ENCODE measurements at regions not wholly inside any gene's neighbourhood (a gene's known extent, or its start where the extent isn't known, plus 50 kb on each side); places are given as distances from the start of the nearest gene placed in this dataset.
"Not testable (repeated sequence)": the region's sequence is repeated elsewhere in the genome, so short reads cannot be mapped to it uniquely, and the experiment has no call there.

DNA sequence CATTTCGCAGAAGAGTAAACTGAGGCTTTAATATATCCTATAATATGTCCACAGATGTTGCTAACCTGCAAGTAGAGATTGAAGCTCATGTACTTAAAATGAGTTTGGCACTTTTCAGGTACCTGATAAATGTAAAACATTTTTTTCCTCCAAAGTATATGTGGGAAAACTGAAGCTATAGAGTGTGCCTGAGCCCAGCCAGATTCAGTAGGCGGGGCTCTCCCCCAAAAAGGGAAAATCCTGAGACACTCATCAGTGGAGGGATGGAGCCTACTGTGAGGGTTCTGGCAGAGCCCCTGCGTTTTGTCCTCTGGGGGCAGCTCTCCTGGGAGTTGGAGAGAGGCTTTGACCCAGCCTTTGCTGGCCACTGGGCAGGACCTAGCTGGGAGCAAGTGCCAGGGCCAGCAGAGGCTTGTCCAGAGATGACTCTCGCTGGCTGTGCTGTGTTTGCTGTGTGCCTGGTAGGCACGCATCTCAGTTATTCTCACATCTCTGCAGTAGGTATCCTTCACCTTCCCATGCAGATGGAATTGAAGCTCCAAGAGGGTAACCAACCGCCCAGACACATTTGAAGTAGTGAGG is 81.1 kb upstream of the SPRY4 start:
- DNase-seq (ENCODE audit: low read depth), result no peak

DNA sequence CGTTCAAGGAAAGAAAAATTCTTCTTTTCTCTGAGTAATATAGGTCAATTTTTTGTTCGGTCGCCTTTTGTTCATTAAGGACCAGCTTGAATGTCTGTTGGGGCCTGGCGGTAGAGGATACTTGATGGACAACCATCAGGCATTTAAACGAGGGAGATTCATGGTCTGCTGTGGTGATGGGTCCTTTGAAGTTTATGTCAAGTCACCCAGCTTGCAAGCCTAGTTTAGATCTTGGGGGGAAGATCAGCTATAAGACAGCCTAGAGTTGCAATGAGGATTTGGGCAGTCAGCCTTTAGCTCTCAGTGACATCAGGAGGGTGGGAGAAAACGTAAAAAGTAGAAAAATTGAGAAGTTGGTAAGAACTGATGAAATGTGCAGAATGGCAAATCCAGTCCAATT is 80.2 kb upstream of the SPRY4 start:
- DNase-seq (ENCODE audit: low read depth), result no peak

- DNase-seq (ENCODE audit: low read depth), result peak; percentile 68
These were observed 79.2 kb upstream of the SPRY4 start for GRCh38 chr5:142404046-142404477.

DNA sequence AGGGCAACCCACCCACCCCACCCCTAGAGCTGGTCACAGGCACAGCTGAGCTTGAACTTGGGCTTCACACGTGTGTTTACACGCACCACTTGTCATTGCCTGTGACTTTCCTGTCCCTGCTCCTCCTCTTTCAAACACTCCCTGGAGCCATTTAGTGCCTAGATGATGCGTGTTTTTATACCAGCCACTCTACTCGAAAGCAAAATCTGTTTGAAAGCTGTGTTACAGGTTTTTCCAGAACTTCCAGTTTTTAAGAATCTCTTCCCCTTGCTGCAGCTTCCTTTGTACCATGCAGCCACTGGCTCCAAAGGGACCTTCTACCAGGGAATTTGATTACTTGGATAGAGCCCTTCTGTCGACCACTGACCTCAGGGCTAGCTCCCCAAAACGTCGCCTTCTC is 78.8 kb upstream of the SPRY4 start:
- DNase-seq (ENCODE audit: low read depth), result no peak

GRCh38 chr5:142402752-142403318 is 78.0 kb upstream of the SPRY4 start:
- no peak for DNase-seq (ENCODE audit: low read depth)

DNA sequence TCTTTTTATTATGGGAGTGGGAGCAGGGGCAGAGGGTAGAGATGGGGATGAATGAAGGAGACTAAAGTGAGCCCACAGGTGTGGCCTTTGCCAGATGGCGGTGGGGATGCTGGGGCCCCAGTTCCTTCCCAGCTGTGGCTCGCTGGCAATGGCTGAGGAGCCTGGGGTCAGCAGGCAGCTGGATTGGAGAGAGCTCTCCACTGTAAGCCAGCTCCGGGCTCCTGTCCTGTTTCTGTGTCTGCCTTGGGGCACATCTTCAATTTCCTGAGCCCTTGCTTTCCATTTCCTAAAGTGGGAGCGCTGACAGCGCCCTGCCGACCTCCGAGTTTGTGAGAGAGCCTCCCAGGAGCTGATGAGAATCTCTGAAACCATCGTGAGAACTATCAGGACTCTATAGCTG is 75.6 kb upstream of the SPRY4 start:
- no peak for DNase-seq (ENCODE audit: low read depth)

- no peak for DNase-seq (ENCODE audit: low read depth)
These were observed 75.1 kb upstream of the SPRY4 start for GRCh38 chr5:142399891-142400290.

DNA sequence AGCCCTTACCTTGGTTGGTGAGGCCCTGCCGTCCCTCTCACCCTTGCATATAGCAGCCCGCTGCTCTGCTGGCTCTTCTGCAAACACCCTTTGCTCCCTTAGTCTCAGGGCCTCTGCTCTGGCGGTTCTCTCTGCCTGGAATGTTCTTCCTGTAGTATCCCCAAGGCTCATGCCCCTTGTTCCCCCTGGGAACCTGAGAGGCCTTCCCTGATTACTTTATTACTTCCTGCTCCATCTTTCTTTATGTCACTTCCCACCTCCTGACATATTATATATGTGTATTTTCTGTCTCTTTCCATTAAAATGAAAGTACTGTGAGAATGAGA is 73.9 kb upstream of the SPRY4 start:
- no peak for DNase-seq (ENCODE audit: low read depth)

GRCh38 chr5:142398011-142398729 is 73.3 kb upstream of the SPRY4 start:
- not testable (repeated sequence) for DNase-seq (ENCODE audit: low read depth)

- DNase-seq (ENCODE audit: low read depth), result no peak
These were observed 72.4 kb upstream of the SPRY4 start for GRCh38 chr5:142397178-142397577.

DNA sequence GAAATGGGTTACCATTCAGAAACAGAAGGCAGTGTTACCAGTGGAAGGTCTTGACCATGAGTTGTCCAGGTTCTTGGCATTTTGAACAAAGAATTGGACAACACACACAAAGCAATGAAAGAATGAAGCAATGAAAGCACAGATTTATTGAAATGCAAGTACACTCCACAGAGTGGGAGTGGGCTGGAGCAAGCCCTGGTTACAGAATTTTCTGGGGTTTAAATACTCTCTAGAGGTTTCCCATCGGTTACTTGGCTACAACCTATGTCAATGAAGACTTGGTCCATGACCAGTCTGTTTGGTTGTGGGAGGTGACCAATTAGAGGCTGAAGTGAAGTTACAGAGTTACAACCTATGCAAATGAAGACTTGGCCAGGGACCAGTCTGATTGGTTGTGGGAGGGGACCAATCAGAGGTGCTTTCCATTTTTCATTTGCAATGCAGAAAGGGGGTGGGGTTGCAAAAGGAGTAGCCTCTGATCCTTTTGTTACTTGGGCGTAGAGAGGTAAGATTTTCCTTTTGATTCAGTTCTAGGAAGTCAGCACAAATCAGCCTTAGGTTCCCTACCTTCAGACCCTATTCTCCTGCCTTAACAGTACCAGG is 71.7 kb upstream of the SPRY4 start:
- DNase-seq (ENCODE audit: low read depth), result no peak

GRCh38 chr5:142395334-142395733 is 70.5 kb upstream of the SPRY4 start:
- DNase-seq (ENCODE audit: low read depth), result no peak

DNA sequence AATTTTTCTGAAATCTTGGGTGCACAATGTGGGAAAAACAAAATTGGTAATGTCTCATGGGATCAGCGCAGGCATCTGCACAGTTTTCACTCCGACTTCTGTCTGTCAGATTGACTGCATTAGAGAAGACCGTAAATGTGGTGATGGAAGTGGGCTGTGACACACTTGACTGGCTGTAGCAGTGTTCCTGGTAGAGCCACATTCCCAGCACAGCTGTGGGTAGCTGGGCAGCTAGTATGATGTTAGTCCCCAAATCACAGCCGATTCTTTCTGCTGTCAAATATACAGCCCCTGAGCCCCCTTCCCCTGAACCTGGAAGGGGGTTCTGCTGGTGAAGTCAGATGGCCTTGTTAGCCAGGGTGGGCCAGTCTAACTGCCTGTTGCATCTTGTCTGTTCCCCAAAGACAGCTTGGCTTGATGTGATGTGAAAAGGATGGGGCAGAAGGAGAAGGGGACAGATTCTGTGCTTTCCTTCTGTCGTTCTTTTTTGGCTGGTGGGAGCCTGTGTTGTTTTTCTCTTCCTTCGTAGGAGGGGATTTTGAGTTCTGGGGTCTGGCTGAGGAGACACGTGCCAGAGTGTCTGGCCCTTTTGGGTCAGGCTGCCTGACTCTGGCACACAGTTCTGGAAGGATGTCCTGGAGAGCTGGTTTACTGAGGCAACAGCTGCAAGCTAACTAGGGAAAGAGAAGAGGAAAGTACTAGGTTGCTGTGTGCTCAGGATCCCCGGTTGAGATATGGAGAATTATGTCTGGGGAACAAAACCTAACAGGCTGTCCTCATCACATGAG is 66.4 kb upstream of the SPRY4 start:
- DNase-seq (ENCODE audit: low read depth), result no peak

GRCh38 chr5:142390334-142390733 is 65.5 kb upstream of the SPRY4 start:
- no peak for DNase-seq (ENCODE audit: low read depth)

- peak; percentile 50 for DNase-seq (ENCODE audit: low read depth)
These were observed 63.9 kb upstream of the SPRY4 start for GRCh38 chr5:142388696-142389095.

- DNase-seq (ENCODE audit: low read depth), result no peak
These were observed 62.3 kb upstream of the SPRY4 start for GRCh38 chr5:142387024-142387682.

DNA sequence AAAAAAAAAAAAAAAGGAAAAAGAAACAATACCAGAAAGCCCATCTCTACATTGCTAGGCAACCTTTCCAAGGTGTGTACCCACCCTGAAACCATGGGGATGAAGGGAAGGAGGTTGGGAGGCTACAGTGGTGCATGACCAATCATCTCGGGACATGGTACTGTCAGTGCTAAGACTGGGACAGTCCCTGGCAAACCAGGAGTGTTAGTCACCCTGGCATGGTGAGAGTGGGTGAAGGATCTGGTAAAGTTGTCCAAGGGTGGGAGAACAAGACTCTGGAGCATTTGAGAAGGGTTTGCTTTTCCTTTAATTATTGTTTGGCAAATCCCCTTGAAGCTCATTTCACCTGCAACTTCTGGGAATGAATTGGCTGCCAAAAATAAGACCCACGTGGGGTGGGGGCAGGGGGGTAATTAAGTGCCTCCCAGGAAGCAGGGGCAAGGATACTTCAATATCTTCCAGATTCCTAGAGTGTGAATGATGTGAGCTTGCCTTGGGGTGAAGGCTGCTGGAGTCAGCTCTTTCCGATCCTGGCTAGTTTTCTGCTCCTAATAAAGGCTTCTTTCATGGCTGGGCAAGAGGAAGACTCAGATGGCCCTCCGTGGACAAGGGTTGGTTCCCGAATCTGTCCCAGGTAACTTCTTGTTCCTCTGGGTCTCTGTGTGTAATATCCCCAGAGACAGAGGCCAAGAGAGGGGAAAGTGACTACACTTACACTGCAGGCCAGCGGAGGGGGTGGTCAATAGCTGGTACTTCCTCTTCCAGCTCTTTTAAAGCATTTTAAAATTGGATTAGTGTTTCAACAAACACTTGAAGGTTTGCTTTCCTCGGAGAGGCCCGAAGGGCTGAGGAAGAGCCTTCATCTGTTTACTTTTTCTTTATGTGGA is 61.6 kb upstream of the SPRY4 start:
- DNase-seq (ENCODE audit: low read depth), result no peak

DNA sequence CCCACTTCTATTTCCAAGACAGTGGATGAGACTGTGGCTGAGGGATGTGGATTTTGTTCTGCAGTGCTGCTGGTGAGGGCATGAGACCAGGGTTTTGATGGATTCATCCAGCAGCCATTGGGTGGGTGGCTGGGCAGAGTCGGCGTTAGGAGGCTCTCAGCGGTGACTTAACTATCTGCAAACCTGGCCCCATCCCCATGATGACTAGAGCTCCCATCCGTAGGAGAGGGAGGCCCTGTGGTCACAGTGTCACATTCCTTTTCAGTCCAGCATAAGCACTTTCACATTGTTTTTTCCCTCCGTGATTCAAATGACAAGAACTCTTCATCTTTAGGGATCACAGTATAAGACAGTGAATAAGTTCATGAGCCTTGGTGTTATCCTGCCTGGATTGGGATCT is 60.4 kb upstream of the SPRY4 start:
- peak; percentile 55 for DNase-seq (ENCODE audit: low read depth)

DNA sequence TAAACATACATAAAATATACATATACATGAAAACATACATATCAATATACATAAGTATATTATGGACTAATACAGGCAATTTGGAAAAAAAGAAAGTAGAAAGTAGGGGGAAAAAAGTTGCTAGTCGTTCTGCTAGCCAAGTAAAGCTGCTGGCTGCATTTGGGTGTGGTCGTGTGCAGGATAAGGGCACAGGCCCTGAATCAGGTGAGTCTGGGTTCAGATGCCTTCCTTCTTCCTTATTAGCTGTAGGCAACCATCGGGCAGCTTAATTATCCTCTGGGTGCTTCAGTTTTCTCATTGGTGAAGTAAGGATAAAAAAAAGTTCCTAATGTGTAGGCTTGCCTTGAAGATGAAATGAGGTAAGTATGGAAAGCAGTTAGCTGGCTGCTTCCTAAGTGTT is 59.2 kb upstream of the SPRY4 start:
- no peak for DNase-seq (ENCODE audit: low read depth)

DNA sequence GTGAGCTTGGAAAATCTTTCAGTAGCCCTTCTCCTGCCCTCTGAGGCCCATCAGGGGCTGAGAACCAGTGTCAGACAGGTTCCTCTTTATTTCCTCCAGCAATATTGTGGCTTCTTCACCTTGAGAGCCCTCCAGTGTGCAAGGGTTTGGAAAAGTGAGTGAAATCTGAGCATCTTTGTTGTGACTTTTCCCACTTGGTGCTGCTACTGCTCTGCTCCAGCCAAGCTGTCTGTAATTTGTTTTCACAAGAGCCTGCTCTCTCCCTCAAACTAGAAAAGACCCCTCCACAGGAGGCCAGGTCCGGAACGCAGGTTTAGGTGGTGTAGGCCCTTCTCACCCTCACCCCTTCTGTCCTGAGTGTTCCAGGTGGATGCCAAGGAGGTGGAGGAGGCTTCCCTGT is 57.4 kb upstream of the SPRY4 start:
- no peak for DNase-seq (ENCODE audit: low read depth)
